HFF-Myc (cell line): ENCODE measurements at regions not wholly inside any gene's neighbourhood (a gene's known extent, or its start where the extent isn't known, plus 50 kb on each side); places are given as distances from the start of the nearest gene placed in this dataset.

Source experiments
- DNase-seq: peaks from one replicate; pipeline ENCODE4 v3.0.0-alpha.2; 2011; ENCODE audit warnings: low read depth; ENCODE audit errors: extremely low read depth
- H3K4me3 ChIP-seq: replicated peaks from 2 replicates; pipeline ENCODE4 v1.5.1; 2011; ENCODE audit warnings: low read depth, mild to moderate bottlenecking, control low read depth, low read length
- TF ChIP-seq, protein P1 (sequence below): IDR thresholded peaks from 2 replicates; pipeline ENCODE4 v1.5.1; 2012; ENCODE audit warnings: mild to moderate bottlenecking, low read depth, low read length, control low read depth; ENCODE audit errors: missing control alignments

DNA sequence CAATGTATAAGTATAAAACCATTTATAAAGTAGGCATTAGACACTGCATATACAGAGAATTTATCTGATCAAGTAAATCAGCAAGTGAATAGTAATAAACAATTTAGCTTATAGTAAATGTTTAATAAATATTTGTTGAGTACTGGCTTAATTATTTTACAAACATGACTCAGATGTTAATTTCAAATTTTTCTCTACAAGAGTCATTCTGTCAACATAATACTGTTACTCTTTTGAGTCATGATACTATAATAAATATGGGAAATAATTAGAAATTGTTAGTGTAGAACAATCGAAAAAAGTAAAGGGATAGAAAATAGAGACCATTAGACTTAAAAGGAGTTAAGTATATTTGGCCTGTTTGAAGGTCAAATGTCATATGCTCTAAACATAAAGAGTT, 133.6 kb upstream of the MC4R start:
- TF ChIP-seq, protein P1, sequence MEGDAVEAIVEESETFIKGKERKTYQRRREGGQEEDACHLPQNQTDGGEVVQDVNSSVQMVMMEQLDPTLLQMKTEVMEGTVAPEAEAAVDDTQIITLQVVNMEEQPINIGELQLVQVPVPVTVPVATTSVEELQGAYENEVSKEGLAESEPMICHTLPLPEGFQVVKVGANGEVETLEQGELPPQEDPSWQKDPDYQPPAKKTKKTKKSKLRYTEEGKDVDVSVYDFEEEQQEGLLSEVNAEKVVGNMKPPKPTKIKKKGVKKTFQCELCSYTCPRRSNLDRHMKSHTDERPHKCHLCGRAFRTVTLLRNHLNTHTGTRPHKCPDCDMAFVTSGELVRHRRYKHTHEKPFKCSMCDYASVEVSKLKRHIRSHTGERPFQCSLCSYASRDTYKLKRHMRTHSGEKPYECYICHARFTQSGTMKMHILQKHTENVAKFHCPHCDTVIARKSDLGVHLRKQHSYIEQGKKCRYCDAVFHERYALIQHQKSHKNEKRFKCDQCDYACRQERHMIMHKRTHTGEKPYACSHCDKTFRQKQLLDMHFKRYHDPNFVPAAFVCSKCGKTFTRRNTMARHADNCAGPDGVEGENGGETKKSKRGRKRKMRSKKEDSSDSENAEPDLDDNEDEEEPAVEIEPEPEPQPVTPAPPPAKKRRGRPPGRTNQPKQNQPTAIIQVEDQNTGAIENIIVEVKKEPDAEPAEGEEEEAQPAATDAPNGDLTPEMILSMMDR, result no peak
- H3K4me3 ChIP-seq, result no peak overlapping the region
- DNase-seq, result no peak

- peak; percentile 24 for DNase-seq
- TF ChIP-seq, protein P1, result no peak
- H3K4me3 ChIP-seq, result no peak overlapping the region
Measured at GRCh38 chr18:60506682-60507081, 134.1 kb upstream of the MC4R start.

- no peak for DNase-seq
- H3K4me3 ChIP-seq, result no peak overlapping the region
Measured at GRCh38 chr18:60508108-60508507, 135.5 kb upstream of the MC4R start.

DNA sequence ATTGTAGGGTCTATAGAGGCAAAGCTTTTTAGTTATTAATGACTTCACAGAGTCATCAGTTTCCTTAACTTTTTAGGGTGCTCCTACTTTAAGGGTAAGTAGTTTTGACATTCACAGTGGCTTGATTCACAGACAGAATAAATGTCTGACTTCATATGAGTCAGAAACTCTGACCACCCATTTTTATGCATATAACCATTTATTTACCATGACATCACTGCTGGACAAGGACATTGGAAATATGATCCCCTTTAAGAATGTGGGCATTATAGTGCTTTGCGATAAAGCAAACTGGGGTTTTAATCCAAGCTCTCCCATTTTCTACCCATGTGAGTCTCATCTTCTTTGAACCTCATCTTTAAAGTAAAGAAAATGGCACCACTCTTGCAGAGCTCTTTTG, 162.0 kb upstream of the MC4R start:
- no peak overlapping the region for H3K4me3 ChIP-seq
- DNase-seq, result no peak
- TF ChIP-seq, protein P1, result no peak

More at GRCh38 chr18:60508108-60508507, 135.5 kb upstream of the MC4R start:
- TF ChIP-seq, protein P1, result no peak

- H3K4me3 ChIP-seq, result no peak overlapping the region
- TF ChIP-seq, protein P1, result no peak
Measured at GRCh38 chr18:60537074-60537473, 164.5 kb upstream of the MC4R start.

DNA sequence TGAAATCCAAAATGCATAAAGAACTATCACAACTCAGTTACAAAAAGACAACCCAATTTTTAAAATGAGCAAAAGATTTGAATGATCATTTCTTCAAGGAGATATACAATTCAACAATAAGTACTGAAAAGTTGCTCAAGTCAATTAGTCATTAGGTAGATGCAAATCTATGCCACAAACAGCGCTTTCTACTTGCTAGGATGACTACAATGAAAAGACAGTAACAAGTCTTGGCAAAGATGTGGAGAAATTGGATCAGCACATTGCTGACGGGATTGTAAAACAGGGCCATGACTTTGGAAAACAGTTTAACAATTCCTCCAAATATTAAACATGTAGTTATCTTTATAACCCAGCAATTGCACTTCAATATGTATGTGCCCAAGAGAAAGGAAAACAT, 166.3 kb upstream of the MC4R start:
- no peak for DNase-seq
- H3K4me3 ChIP-seq, result no peak overlapping the region
- TF ChIP-seq, protein P1, result no peak

More at GRCh38 chr18:60537074-60537473, 164.5 kb upstream of the MC4R start:
- no peak for DNase-seq

DNA sequence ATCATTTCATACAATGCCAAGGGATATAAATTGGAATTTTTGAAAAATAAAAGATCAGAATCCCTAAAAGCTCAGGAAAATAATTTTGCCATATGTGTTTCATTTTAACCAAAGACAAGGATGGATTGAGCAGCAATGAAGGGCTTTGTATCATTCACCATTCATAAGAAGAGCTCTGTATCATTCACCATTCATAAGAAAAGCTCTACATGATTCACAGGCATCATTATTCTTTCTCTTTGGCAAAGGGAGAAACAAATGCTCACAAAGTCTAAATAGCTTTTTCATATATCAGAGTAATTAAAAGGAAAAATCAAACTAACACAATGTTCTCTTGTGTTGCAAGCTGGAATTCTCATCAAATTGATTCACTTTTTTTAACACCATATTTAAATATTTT, 169.1 kb upstream of the MC4R start:
- TF ChIP-seq, protein P1, result no peak
- DNase-seq, result no peak
- no peak overlapping the region for H3K4me3 ChIP-seq
